ENCODE measurements at regions not wholly inside any gene's neighbourhood (a gene's known extent, or its start where the extent isn't known, plus 50 kb on each side); places are given as distances from the start of the nearest gene placed in this dataset.
A peak's percentile ranks its signal among the peaks of the same experiment; 100 is the strongest.

DNA sequence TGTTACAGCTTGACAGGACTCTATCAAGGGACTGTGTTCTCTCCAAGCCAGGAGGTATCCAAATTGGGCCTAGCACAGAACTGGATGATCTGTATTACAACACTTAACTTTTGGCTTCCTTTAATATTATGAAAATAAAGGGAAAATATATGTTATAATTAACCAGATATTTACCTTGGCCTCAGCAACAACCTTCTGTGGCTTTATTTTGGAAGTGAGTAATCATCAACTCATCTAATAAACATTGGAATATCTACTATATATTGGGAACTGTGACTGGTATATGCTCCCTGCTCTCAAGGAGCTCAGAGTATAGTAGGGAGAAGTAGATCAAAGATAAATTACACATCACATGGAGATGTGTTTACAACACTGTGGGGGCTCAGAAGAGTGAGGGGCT is 352.2 kb downstream of the METTL15 start:
- Histone ChIP-seq H4K12ac (ENCODE audit: low read depth, low read length) (no peak overlapping the region), H4K91ac (ENCODE audit: low read depth, low read length) (no peak overlapping the region), H2AFZ (ENCODE audit: insufficient read depth, low read length, poor library complexity) (no peak overlapping the region), H3K79me2 (ENCODE audit: control insufficient read depth, insufficient read depth, low read length, poor library complexity) (no peaks in the 10 kb centered on the region), H3K4ac (ENCODE audit: low read depth, low read length) (no peak overlapping the region), H2BK12ac (ENCODE audit: low read length) (no peak overlapping the region), H3K9ac (ENCODE audit: low read length) (no peak overlapping the region), H3K4me2 (ENCODE audit: low read length) (no peak overlapping the region), H3K9me3 (ENCODE audit: insufficient read depth, low read depth, low read length) (no peaks in the 10 kb centered on the region), H3K79me1 (ENCODE audit: low read length) (no peaks in the 10 kb centered on the region), H4K8ac (ENCODE audit: low read depth, low read length) (no peak overlapping the region), H3K23ac (ENCODE audit: low read length) (no peak overlapping the region), H3K4me1 (ENCODE audit: control insufficient read depth in 1 of 2, insufficient read depth in 2 of 2, low read length in 2 of 2) (no peaks in the 10 kb centered on the region), H3K36me3 (ENCODE audit: control insufficient read depth in 1 of 2, insufficient read depth in 2 of 2, low read length in 2 of 2) (no peaks in the 10 kb centered on the region), H3K18ac (ENCODE audit: low read length) (no peak overlapping the region), H2BK120ac (ENCODE audit: insufficient read depth, low read length, poor library complexity) (no peak overlapping the region), H2BK5ac (ENCODE audit: low read depth, low read length, poor library complexity) (no peak overlapping the region), H3K4me3 (ENCODE audit: low read depth, low read length) (no peak overlapping the region), H2AK5ac (ENCODE audit: low read length) (no peak overlapping the region), H3K27me3 (ENCODE audit: insufficient read depth, low read length) (no peaks in the 10 kb centered on the region), H3K27ac (ENCODE audit: low read depth, low read length) (no peak overlapping the region), H3K14ac (ENCODE audit: low read length) (no peak overlapping the region)
- no peak for DNase-seq

DNA sequence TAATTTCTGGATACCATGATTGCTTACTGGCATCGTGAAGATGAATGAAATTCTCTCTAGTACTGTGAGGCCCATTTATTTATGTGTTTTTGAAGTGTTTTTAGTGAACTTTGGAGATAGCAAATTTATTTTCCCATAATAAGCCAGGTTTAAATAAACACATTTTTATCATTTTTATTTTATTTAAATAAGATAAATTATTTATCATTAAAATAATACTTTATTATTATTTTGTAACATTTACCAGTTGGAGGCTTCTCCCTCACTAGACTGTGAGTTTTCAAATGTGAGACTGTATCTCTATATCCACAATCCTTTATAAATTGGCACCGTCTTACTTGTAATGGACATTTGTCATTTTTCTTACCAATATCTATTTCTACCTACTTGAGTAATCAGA is 351.7 kb downstream of the METTL15 start:
- no peak overlapping the region for H4K8ac ChIP-seq (ENCODE audit: low read depth, low read length)
- H4K12ac ChIP-seq (ENCODE audit: low read depth, low read length), result no peak overlapping the region
- no peak overlapping the region for H3K27ac ChIP-seq (ENCODE audit: low read depth, low read length)
- H3K79me1 ChIP-seq (ENCODE audit: low read length), result no peaks in the 10 kb centered on the region
- no peaks in the 10 kb centered on the region for H3K79me2 ChIP-seq (ENCODE audit: control insufficient read depth, insufficient read depth, low read length, poor library complexity)
- H3K36me3 ChIP-seq (ENCODE audit: control insufficient read depth in 1 of 2, insufficient read depth in 2 of 2, low read length in 2 of 2), result no peaks in the 10 kb centered on the region
- no peak overlapping the region for H3K23ac ChIP-seq (ENCODE audit: low read length)
- no peak overlapping the region for H2BK12ac ChIP-seq (ENCODE audit: low read length)
- no peaks in the 10 kb centered on the region for H3K4me1 ChIP-seq (ENCODE audit: control insufficient read depth in 1 of 2, insufficient read depth in 2 of 2, low read length in 2 of 2)
- no peak overlapping the region for H4K91ac ChIP-seq (ENCODE audit: low read depth, low read length)
- no peaks in the 10 kb centered on the region for H3K27me3 ChIP-seq (ENCODE audit: insufficient read depth, low read length)
- no CpG with 5 or more reads among the region's 2 CpGs for WGBS (ENCODE audit: extremely low coverage, insufficient coverage, insufficient read length)
- H2AFZ ChIP-seq (ENCODE audit: insufficient read depth, low read length, poor library complexity), result no peak overlapping the region
- H2BK120ac ChIP-seq (ENCODE audit: insufficient read depth, low read length, poor library complexity), result no peak overlapping the region
- no peaks in the 10 kb centered on the region for H3K9me3 ChIP-seq (ENCODE audit: insufficient read depth, low read depth, low read length)
- no peak overlapping the region for H3K4me3 ChIP-seq (ENCODE audit: low read depth, low read length)
- no peak overlapping the region for H3K4me2 ChIP-seq (ENCODE audit: low read length)
- no peak overlapping the region for H3K9ac ChIP-seq (ENCODE audit: low read length)
- no peak overlapping the region for H2AK5ac ChIP-seq (ENCODE audit: low read length)
- no peak for DNase-seq
- H3K18ac ChIP-seq (ENCODE audit: low read length), result no peak overlapping the region
- H2BK5ac ChIP-seq (ENCODE audit: low read depth, low read length, poor library complexity), result no peak overlapping the region
- H3K4ac ChIP-seq (ENCODE audit: low read depth, low read length), result no peak overlapping the region
- H3K14ac ChIP-seq (ENCODE audit: low read length), result no peak overlapping the region

DNA sequence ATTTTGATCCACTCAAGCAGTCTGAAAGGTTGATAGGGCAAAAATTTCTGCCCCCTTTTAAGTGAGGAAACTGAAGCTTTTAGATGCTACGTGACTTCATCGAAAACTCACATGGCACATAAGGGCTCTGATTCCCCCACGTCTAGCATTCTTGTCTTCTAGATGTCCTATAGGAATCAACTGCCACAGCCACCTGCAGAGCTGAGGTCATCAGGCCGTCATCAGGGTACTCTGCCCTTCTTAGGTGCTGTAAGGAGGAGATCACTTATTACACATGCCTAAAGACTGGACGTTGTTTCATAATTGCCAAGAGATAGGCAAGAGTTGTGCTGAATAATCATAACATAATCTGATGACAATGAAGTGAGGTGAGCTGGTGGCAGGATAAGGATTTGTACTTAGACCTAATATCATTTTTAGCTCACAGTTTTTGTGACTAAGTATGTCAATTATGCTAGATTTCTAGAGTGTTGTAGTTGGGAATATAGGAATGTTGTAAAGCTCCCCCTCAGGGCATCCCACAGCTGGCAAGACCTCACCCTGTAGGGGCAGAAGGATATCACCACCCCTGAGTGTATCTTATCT is 349.4 kb downstream of the METTL15 start:
- Histone ChIP-seq H3K4me1 (ENCODE audit: control insufficient read depth in 1 of 2, insufficient read depth in 2 of 2, low read length in 2 of 2) (no peaks in the 10 kb centered on the region), H3K79me1 (ENCODE audit: low read length) (no peaks in the 10 kb centered on the region), H2BK120ac (ENCODE audit: insufficient read depth, low read length, poor library complexity) (no peak overlapping the region), H3K4me3 (ENCODE audit: low read depth, low read length) (no peak overlapping the region), H2AK5ac (ENCODE audit: low read length) (no peak overlapping the region), H3K9me3 (ENCODE audit: insufficient read depth, low read depth, low read length) (no peaks in the 10 kb centered on the region), H3K27ac (ENCODE audit: low read depth, low read length) (no peak overlapping the region), H3K4me2 (ENCODE audit: low read length) (no peak overlapping the region), H3K23ac (ENCODE audit: low read length) (no peak overlapping the region), H4K91ac (ENCODE audit: low read depth, low read length) (no peak overlapping the region), H2BK5ac (ENCODE audit: low read depth, low read length, poor library complexity) (no peak overlapping the region), H4K12ac (ENCODE audit: low read depth, low read length) (no peak overlapping the region), H3K79me2 (ENCODE audit: control insufficient read depth, insufficient read depth, low read length, poor library complexity) (no peaks in the 10 kb centered on the region), H3K9ac (ENCODE audit: low read length) (no peak overlapping the region), H3K4ac (ENCODE audit: low read depth, low read length) (no peak overlapping the region), H2BK12ac (ENCODE audit: low read length) (no peak overlapping the region), H3K18ac (ENCODE audit: low read length) (no peak overlapping the region), H3K14ac (ENCODE audit: low read length) (no peak overlapping the region), H2AFZ (ENCODE audit: insufficient read depth, low read length, poor library complexity) (no peak overlapping the region), H3K27me3 (ENCODE audit: insufficient read depth, low read length) (no peaks in the 10 kb centered on the region), H3K36me3 (ENCODE audit: control insufficient read depth in 1 of 2, insufficient read depth in 2 of 2, low read length in 2 of 2) (no peaks in the 10 kb centered on the region), H4K8ac (ENCODE audit: low read depth, low read length) (no peak overlapping the region)
- WGBS (ENCODE audit: extremely low coverage, insufficient coverage, insufficient read length), result no CpG with 5 or more reads among the region's 5 CpGs
- DNase-seq, result peak; percentile 95 to 96

DNA sequence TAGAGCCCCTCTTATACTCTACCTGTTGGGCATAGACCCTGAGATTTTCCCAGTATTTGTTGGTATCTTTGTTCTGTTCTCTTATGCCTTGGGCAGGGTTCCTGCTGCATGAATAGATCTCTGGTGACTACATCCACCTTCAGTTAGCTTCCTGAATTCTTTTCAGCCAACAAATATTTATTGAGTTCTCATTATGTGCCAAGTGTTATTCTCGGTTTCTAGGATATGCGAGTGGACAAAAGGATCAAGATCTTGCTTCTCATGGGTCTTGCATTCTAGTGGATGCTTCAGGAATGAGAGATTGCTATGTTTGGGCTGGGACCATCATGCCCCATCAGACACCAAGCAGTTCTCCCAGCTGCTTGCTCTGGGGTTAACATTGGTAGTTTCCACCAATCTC is 340.0 kb downstream of the METTL15 start:
- Histone ChIP-seq H2BK120ac (ENCODE audit: insufficient read depth, low read length, poor library complexity) (no peak overlapping the region), H3K4me3 (ENCODE audit: low read depth, low read length) (no peak overlapping the region), H3K9ac (ENCODE audit: low read length) (no peak overlapping the region), H3K23ac (ENCODE audit: low read length) (no peak overlapping the region), H3K9me3 (ENCODE audit: insufficient read depth, low read depth, low read length) (no peaks in the 10 kb centered on the region), H4K8ac (ENCODE audit: low read depth, low read length) (no peak overlapping the region), H3K4me1 (ENCODE audit: control insufficient read depth in 1 of 2, insufficient read depth in 2 of 2, low read length in 2 of 2) (no peaks in the 10 kb centered on the region), H3K36me3 (ENCODE audit: control insufficient read depth in 1 of 2, insufficient read depth in 2 of 2, low read length in 2 of 2) (no peaks in the 10 kb centered on the region), H4K12ac (ENCODE audit: low read depth, low read length) (no peak overlapping the region), H2AFZ (ENCODE audit: insufficient read depth, low read length, poor library complexity) (no peak overlapping the region), H3K79me1 (ENCODE audit: low read length) (no peaks in the 10 kb centered on the region), H3K79me2 (ENCODE audit: control insufficient read depth, insufficient read depth, low read length, poor library complexity) (no peaks in the 10 kb centered on the region), H2BK12ac (ENCODE audit: low read length) (no peak overlapping the region), H2BK5ac (ENCODE audit: low read depth, low read length, poor library complexity) (no peak overlapping the region), H3K4me2 (ENCODE audit: low read length) (no peak overlapping the region), H3K27me3 (ENCODE audit: insufficient read depth, low read length) (no peaks in the 10 kb centered on the region), H3K18ac (ENCODE audit: low read length) (no peak overlapping the region), H3K14ac (ENCODE audit: low read length) (no peak overlapping the region), H3K27ac (ENCODE audit: low read depth, low read length) (no peak overlapping the region), H3K4ac (ENCODE audit: low read depth, low read length) (no peak overlapping the region), H4K91ac (ENCODE audit: low read depth, low read length) (no peak overlapping the region), H2AK5ac (ENCODE audit: low read length) (no peak overlapping the region)
- peak; percentile 12 to 72 for DNase-seq
- WGBS (ENCODE audit: extremely low coverage, insufficient coverage, insufficient read length), result no CpG with 5 or more reads among the region's 2 CpGs

All from trophoblast cell (in vitro differentiated cells and primary cell).